ENCODE measurements at regions not wholly inside any gene's neighbourhood (a gene's known extent, or its start where the extent isn't known, plus 50 kb on each side); places are given as distances from the start of the nearest gene placed in this dataset.

- TF ChIP-seq CTCF (IDR thresholded peaks at IDR 0.05; ENCODE audit: low read depth, low read length) (no peak), EZH2phosphoT487 (IDR thresholded peaks at IDR 0.05; ENCODE audit: low read depth) (no peak)
These were observed 963.8 kb upstream of the CNTN5 start for GRCh38 chr11:98056945-98057344.

All from OCI-LY3 (cell line).